ENCODE measurements at regions not wholly inside any gene's neighbourhood (a gene's known extent, or its start where the extent isn't known, plus 50 kb on each side); places are given as distances from the start of the nearest gene placed in this dataset.

DNA sequence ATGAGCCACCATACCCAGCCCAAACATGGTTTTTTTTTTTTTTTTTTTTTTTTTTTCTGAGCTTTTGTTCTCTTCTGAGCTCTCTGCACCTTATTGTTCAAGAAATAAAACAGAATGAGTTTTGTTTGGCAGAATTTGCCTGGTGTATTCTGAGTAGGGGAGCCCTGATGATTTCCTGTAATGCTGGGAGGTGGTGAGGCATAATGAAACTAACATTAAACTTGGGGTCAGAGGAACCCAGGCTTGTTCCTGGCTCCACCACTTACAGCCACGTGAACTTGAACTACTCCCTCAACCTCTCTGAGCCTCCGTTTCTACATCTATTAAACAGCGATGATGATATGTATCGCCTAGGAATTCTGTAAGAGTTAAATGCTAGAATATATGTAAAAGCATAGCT, 276.3 kb upstream of the CRY1 start:
- Histone ChIP-seq H2AFZ (ENCODE audit: low read length) (no peak overlapping the region), H3K4me3 (ENCODE audit: insufficient read depth, low read length) (no peak overlapping the region), H3K27me3 (ENCODE audit: insufficient read depth, low read length) (peaks cover 16% of the 10 kb centered on the region), H3K4me1 (ENCODE audit: insufficient read depth, low read length) (no peaks in the 10 kb centered on the region), H3K79me2 (ENCODE audit: insufficient read depth, low read length) (no peaks in the 10 kb centered on the region), H3K9me3 (ENCODE audit: low read depth, low read length) (no peaks in the 10 kb centered on the region), H4K20me1 (ENCODE audit: insufficient read depth, low read length) (no peaks in the 10 kb centered on the region), H3K36me3 (ENCODE audit: insufficient read depth, low read length) (no peaks in the 10 kb centered on the region), H3K4me2 (ENCODE audit: insufficient read depth, low read length) (no peak overlapping the region), H3K27ac (ENCODE audit: low read depth, low read length) (no peak overlapping the region)
- TF ChIP-seq, protein P1, sequence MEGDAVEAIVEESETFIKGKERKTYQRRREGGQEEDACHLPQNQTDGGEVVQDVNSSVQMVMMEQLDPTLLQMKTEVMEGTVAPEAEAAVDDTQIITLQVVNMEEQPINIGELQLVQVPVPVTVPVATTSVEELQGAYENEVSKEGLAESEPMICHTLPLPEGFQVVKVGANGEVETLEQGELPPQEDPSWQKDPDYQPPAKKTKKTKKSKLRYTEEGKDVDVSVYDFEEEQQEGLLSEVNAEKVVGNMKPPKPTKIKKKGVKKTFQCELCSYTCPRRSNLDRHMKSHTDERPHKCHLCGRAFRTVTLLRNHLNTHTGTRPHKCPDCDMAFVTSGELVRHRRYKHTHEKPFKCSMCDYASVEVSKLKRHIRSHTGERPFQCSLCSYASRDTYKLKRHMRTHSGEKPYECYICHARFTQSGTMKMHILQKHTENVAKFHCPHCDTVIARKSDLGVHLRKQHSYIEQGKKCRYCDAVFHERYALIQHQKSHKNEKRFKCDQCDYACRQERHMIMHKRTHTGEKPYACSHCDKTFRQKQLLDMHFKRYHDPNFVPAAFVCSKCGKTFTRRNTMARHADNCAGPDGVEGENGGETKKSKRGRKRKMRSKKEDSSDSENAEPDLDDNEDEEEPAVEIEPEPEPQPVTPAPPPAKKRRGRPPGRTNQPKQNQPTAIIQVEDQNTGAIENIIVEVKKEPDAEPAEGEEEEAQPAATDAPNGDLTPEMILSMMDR (IDR thresholded peaks at IDR 0.05; ENCODE audit: extremely low read depth, low read depth, low read length) = no peak
- no peak for DNase-seq (ENCODE audit: insufficient read length, low spot score, missing footprints)

DNA sequence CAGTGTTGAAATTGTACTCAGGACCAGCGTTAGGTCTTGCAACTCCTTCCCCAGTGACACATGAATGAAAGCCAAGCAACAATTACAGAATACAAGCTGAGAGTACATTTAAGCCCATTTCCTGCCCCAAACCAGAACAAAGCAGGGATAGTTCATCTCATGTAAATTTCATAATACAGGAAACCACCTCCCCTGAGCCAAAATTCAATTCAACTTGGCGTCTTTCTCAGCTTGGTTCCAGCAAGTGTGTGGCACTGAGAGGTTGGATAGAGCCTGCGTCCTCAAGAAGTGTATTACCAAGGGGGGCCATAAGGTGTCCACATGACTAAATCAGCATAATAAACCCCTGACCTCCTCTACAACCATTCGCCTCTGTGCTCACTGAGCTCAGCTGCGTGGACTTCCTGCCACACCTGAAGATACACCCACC, 278.9 kb upstream of the CRY1 start:
- TF ChIP-seq, protein P1 (IDR thresholded peaks at IDR 0.05; ENCODE audit: extremely low read depth, low read depth, low read length) = no peak
- no peak overlapping the region for H3K4me2 ChIP-seq (ENCODE audit: insufficient read depth, low read length)
- no peak overlapping the region for H2AFZ ChIP-seq (ENCODE audit: low read length)
- H3K4me3 ChIP-seq (ENCODE audit: insufficient read depth, low read length) = no peak overlapping the region
- H3K79me2 ChIP-seq (ENCODE audit: insufficient read depth, low read length) = no peaks in the 10 kb centered on the region
- no peak overlapping the region for H3K27ac ChIP-seq (ENCODE audit: low read depth, low read length)
- no peak for DNase-seq (ENCODE audit: insufficient read length, low spot score, missing footprints)
- H3K27me3 ChIP-seq (ENCODE audit: insufficient read depth, low read length) = no peaks in the 10 kb centered on the region
- no peaks in the 10 kb centered on the region for H3K4me1 ChIP-seq (ENCODE audit: insufficient read depth, low read length)
- H3K9me3 ChIP-seq (ENCODE audit: low read depth, low read length) = no peaks in the 10 kb centered on the region
- H4K20me1 ChIP-seq (ENCODE audit: insufficient read depth, low read length) = no peaks in the 10 kb centered on the region
- no peaks in the 10 kb centered on the region for H3K36me3 ChIP-seq (ENCODE audit: insufficient read depth, low read length)

DNA sequence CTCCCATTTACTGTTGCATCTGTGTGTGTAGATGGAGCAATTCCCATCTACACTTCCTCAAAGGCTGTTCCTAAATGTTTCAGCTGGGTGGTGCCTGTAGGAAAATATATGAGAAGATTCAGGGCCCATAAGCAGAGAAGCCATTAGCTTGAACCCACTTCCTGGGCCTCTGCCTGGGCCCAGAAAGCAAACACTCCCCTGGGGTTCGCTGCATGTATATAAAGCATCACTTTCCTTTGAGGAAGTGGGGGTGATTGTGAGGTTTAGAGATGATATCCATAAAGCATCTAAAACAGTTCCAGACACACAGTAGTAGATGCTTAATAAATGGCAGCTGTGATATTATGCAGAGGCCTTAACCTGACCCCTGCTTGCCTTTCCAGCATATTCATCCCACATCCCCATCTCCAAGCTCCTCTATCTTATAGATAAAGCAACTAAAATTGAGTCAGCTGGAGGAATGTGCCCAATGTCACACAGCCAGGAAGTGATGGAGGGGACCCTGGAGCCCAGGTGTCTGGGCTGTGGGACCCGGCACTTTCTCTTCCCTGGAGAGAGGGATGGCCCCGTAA, 280.0 kb upstream of the CRY1 start:
- Histone ChIP-seq H3K79me2 (ENCODE audit: insufficient read depth, low read length) (no peaks in the 10 kb centered on the region), H3K27ac (ENCODE audit: low read depth, low read length) (no peak overlapping the region), H3K27me3 (ENCODE audit: insufficient read depth, low read length) (no peaks in the 10 kb centered on the region), H4K20me1 (ENCODE audit: insufficient read depth, low read length) (no peaks in the 10 kb centered on the region), H3K36me3 (ENCODE audit: insufficient read depth, low read length) (no peaks in the 10 kb centered on the region), H2AFZ (ENCODE audit: low read length) (no peak overlapping the region), H3K9me3 (ENCODE audit: low read depth, low read length) (no peaks in the 10 kb centered on the region), H3K4me2 (ENCODE audit: insufficient read depth, low read length) (no peak overlapping the region), H3K4me3 (ENCODE audit: insufficient read depth, low read length) (no peak overlapping the region), H3K4me1 (ENCODE audit: insufficient read depth, low read length) (peaks cover 7% of the 10 kb centered on the region)
- no peak for DNase-seq (ENCODE audit: insufficient read length, low spot score, missing footprints)
- TF ChIP-seq, protein P1 (IDR thresholded peaks at IDR 0.05; ENCODE audit: extremely low read depth, low read depth, low read length) = no peak

DNA sequence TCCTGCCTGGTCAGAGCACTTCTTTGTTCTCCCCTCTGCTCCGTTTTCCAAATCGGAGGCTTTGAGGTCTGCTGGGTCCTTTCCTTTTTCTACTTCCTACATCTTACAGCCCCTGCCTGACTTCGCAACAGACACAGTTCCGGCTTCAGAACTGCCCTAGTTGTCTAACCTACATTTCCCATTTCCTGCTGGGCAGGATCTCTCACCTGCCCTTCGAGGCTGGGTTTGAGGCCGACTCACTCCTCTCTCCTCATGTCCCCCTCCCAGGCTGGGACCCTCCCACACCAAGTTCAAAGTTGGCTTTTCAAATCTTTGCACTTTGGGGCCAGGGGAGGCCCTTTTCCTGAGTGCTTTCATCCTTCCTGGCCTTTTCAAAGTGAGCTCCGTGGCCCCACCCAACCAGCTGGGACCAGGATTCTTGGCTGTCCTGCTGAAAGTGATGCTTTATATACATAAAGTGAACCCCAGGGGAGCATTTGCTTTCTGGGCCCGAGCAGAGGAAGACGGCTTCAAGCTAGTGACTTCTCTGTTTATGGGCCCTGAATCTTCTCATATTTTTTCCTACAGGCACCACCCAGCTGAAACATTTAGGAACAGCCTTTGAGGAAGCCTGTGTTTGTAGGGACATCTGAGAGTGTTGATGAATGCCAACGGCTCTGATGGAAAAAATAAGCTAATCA, 281.0 kb upstream of the CRY1 start:
- H3K27ac ChIP-seq (ENCODE audit: low read depth, low read length) = no peak overlapping the region
- no peak for DNase-seq (ENCODE audit: insufficient read length, low spot score, missing footprints)
- H3K9me3 ChIP-seq (ENCODE audit: low read depth, low read length) = no peaks in the 10 kb centered on the region
- peaks cover 12% of the 10 kb centered on the region for H3K4me1 ChIP-seq (ENCODE audit: insufficient read depth, low read length)
- H3K4me2 ChIP-seq (ENCODE audit: insufficient read depth, low read length) = no peak overlapping the region
- H3K36me3 ChIP-seq (ENCODE audit: insufficient read depth, low read length) = no peaks in the 10 kb centered on the region
- no peaks in the 10 kb centered on the region for H4K20me1 ChIP-seq (ENCODE audit: insufficient read depth, low read length)
- no peaks in the 10 kb centered on the region for H3K27me3 ChIP-seq (ENCODE audit: insufficient read depth, low read length)
- H3K4me3 ChIP-seq (ENCODE audit: insufficient read depth, low read length) = no peak overlapping the region
- H3K79me2 ChIP-seq (ENCODE audit: insufficient read depth, low read length) = no peaks in the 10 kb centered on the region
- TF ChIP-seq, protein P1 (IDR thresholded peaks at IDR 0.05; ENCODE audit: extremely low read depth, low read depth, low read length) = no peak
- no peak overlapping the region for H2AFZ ChIP-seq (ENCODE audit: low read length)
